Uterus (tissue), 3 donors: ENCODE measurements at regions not wholly inside any gene's neighbourhood (a gene's known extent, or its start where the extent isn't known, plus 50 kb on each side); places are given as distances from the start of the nearest gene placed in this dataset.

Experiments used
- DNase-seq, 2 donors: peaks; one replicate each; pipeline ENCODE4 v3.0.0-alpha.2; 2019 to 2020
- H3K27ac ChIP-seq, 2 donors: fragments of 200-600 bp; sonication (generic); 1 replicate in 1 of 2; 2 replicates in 1 of 2; pipeline ENCODE4 v1.5.1; 2016 to 2018
- H3K27me3 ChIP-seq, 2 donors: fragments of 200-600 bp; sonication (generic); one replicate each; pipeline ENCODE4 v1.5.1; 2018 to 2019; ENCODE audit warnings: control low read depth in 1 of 2
- H3K36me3 ChIP-seq, 2 donors: fragments of 200-600 bp; sonication (generic); one replicate each; pipeline ENCODE4 v1.5.1; 2019; ENCODE audit warnings: control low read depth in 1 of 2
- H3K4me1 ChIP-seq, 2 donors: fragments of 200-600 bp; sonication (generic); one replicate each; pipeline ENCODE4 v1.5.1; 2018 to 2019; ENCODE audit warnings: control low read depth in 1 of 2
- H3K4me3 ChIP-seq, 2 donors: fragments of 200-600 bp; sonication (generic); 1 replicate in 1 of 2; 2 replicates in 1 of 2; pipeline ENCODE4 v1.5.1; 2018 to 2019; ENCODE audit warnings: mild to moderate bottlenecking in 1 of 2
- H3K9me3 ChIP-seq, 2 donors: fragments of 200-600 bp; sonication (generic); one replicate each; pipeline ENCODE4 v1.5.1; 2019; ENCODE audit warnings: control low read depth in 1 of 2
- POLR2A ChIP-seq, 2 donors: fragments of 450-650 bp; IDR thresholded peaks; one replicate each; pipeline ENCODE4 v1.6.1; 2016; ENCODE audit warnings: antibody characterized with exemption in 2 of 2, mild to moderate bottlenecking in 1 of 2, moderate library complexity in 1 of 2
- intact Hi-C: fragments of 100-400 bp; cut with DNase I; formaldehyde crosslinking; loops from one replicate; pipeline ENCODE4 v1.15.1; 2023; ENCODE audit warnings: low total_unique reads
- TF ChIP-seq, protein P1 (sequence below), 4 experiments: fragments of 200-600 bp in 2 of 4; fragments of 450-650 bp in 2 of 4; sonication (generic) in 2 of 4; IDR thresholded peaks; one replicate each; pipeline ENCODE4 v1.5.1; 2016 to 2019; ENCODE audit warnings: antibody characterized with exemption in 4 of 4, mild to moderate bottlenecking in 2 of 4, moderate library complexity in 1 of 4
- donor health status: DM: yes; HTN: yes; CAD: no.

DNA sequence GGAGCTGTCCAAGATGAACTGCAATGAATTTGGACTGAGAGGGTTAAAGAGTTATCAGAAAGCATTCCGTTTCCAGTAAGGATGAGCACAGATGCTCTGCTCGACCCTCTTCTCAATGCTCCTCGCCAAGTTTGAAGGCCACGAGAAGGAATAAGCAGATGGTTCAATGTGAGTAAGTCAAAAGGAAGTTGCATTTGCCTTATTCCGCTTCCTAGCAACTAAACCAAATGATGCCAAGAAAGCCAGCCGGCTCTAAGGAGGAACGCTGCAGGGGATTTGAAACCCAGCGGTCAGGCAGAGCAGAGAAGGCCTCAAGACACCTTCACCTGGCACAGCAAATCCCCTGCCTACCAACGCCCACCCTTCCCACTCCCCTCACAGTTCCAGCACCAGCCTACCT, 52.1 kb upstream of the CNEP1R1 start:
- Histone ChIP-seq H3K9me3 (no peaks in the 10 kb centered on the region), H3K27ac (no peak overlapping the region), H3K4me3 (no peak overlapping the region), H3K4me1 (no peaks in the 10 kb centered on the region), H3K27me3 (no peaks in the 10 kb centered on the region), H3K36me3 (no peaks in the 10 kb centered on the region)
- DNase-seq, result no peak
- intact Hi-C loops, result no loop called here
- TF ChIP-seq POLR2A (IDR thresholded peaks at IDR 0.05), result no peak
- TF ChIP-seq, protein P1, sequence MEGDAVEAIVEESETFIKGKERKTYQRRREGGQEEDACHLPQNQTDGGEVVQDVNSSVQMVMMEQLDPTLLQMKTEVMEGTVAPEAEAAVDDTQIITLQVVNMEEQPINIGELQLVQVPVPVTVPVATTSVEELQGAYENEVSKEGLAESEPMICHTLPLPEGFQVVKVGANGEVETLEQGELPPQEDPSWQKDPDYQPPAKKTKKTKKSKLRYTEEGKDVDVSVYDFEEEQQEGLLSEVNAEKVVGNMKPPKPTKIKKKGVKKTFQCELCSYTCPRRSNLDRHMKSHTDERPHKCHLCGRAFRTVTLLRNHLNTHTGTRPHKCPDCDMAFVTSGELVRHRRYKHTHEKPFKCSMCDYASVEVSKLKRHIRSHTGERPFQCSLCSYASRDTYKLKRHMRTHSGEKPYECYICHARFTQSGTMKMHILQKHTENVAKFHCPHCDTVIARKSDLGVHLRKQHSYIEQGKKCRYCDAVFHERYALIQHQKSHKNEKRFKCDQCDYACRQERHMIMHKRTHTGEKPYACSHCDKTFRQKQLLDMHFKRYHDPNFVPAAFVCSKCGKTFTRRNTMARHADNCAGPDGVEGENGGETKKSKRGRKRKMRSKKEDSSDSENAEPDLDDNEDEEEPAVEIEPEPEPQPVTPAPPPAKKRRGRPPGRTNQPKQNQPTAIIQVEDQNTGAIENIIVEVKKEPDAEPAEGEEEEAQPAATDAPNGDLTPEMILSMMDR (IDR thresholded peaks at IDR 0.05), result no peak
